ENCODE measurements at regions not wholly inside any gene's neighbourhood (a gene's known extent, or its start where the extent isn't known, plus 50 kb on each side); places are given as distances from the start of the nearest gene placed in this dataset.

DNA sequence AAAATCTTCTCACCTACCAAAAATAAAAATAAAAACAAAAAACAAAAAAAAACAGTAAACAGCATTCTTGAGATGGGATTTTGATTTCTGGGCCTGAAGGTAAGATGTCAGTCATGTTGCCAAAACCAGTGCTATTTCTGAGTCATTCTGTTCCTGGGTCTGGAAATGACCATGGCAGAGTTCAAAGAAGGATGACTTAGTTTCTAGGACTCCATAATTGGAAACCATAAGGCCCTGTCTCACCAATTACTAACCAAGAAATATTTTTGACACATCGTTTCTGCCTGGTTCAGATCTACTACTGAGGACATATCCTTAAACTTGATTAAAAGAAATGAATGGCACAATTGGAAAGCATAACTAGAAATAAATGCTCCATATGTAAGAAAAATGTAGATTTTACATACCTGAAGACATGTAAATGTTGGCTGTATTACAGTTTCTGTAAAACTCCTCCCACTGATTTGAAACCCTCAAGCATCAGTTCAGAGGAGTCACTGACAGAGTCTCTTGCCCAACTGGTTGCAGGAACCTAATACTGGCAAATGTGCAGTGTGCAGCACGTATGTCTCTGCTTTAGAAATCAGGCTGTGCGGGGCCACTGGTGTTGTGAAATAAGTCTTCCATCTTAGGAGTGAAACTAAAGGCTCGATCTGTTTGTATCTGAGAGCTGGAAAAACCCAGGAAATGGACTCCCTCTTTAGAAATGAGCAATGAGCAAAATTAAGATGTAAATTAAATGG, 84.8 kb upstream of the EGR2 start:
- TF ChIP-seq EZH2 (IDR thresholded peaks at IDR 0.05; ENCODE audit: borderline replicate concordance, low read length): no peak
- TF ChIP-seq, protein P1, sequence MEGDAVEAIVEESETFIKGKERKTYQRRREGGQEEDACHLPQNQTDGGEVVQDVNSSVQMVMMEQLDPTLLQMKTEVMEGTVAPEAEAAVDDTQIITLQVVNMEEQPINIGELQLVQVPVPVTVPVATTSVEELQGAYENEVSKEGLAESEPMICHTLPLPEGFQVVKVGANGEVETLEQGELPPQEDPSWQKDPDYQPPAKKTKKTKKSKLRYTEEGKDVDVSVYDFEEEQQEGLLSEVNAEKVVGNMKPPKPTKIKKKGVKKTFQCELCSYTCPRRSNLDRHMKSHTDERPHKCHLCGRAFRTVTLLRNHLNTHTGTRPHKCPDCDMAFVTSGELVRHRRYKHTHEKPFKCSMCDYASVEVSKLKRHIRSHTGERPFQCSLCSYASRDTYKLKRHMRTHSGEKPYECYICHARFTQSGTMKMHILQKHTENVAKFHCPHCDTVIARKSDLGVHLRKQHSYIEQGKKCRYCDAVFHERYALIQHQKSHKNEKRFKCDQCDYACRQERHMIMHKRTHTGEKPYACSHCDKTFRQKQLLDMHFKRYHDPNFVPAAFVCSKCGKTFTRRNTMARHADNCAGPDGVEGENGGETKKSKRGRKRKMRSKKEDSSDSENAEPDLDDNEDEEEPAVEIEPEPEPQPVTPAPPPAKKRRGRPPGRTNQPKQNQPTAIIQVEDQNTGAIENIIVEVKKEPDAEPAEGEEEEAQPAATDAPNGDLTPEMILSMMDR (conservative IDR thresholded peaks at IDR 0.05 in 1 of 2, IDR thresholded peaks at IDR 0.05 in 1 of 2; ENCODE audit: extremely low read depth in 1 of 2, insufficient read depth in 1 of 2, low read depth in 1 of 2, low read length in 2 of 2): no peak

Measured in mammary epithelial cell (primary cell).